SH-SY5Y (cell line): ENCODE measurements at regions not wholly inside any gene's neighbourhood (a gene's known extent, or its start where the extent isn't known, plus 50 kb on each side); places are given as distances from the start of the nearest gene placed in this dataset.

ENCODE experiments used
- GATA2 ChIP-seq: IDR thresholded peaks from 2 replicates; pipeline ENCODE4 v1.6.1; 2011; ENCODE audit warnings: mild to moderate bottlenecking, low read depth, low read length
- GATA3 ChIP-seq: IDR thresholded peaks from 2 replicates; pipeline ENCODE4 v1.6.1; 2011; ENCODE audit warnings: low read depth, mild to moderate bottlenecking, low read length, moderate library complexity

DNA sequence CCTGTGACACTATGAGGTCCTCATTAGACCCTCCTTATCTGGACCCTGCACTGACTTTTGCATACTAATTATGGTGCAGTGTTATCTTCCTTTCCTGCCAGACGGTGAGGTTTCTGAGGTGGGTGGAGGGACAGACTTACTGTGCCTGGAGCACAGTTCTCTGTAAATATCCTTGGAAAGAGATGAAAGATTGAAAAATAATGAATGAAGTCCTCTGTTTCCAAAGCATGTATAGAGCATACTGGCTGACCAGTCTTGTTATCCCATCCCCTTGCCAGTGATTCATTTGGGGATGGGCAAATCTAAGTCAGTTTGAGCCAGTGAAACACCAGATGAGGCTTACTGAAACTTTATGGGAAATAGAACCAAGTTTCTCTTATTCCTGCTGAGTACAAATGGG, 152.6 kb upstream of the HDDC2 start:
- TF ChIP-seq GATA3, result no peak
- no peak for TF ChIP-seq GATA2

GRCh38 chr6:125469915-125470314, 168.1 kb upstream of the HDDC2 start:
- TF ChIP-seq GATA2, result no peak
- TF ChIP-seq GATA3, result no peak

GRCh38 chr6:125471667-125472066, 169.9 kb upstream of the HDDC2 start:
- no peak for TF ChIP-seq GATA2
- TF ChIP-seq GATA3, result no peak

GRCh38 chr6:125474061-125474460, 172.3 kb upstream of the HDDC2 start:
- TF ChIP-seq GATA2, result no peak
- no peak for TF ChIP-seq GATA3

DNA sequence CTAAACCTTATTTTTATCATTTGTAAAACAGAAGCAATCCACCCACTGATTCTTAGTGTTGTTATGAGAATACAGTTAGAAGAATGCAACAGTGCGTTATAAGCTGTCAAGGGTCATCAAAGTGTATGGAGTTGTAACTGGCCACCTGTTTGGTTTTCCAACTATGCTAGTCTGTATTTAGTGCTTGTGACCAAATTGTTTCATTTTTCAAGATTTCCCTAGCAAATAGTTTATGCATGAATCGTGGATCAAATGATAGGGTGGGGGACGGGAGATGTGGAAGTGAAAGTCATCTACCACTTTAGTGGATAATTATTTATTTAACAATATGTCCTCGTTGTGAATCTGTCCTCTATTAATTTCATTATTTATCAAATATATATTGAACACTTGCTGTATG, 175.4 kb upstream of the HDDC2 start:
- TF ChIP-seq GATA2, result no peak
- no peak for TF ChIP-seq GATA3

- TF ChIP-seq GATA2, result no peak
- TF ChIP-seq GATA3, result no peak
Measured at GRCh38 chr6:125477844-125478243, 176.1 kb upstream of the HDDC2 start.

GRCh38 chr6:125480146-125480545, 178.4 kb upstream of the HDDC2 start:
- no peak for TF ChIP-seq GATA3

GRCh38 chr6:125480571-125480970, 178.8 kb upstream of the HDDC2 start:
- TF ChIP-seq GATA2 (no peak), GATA3 (no peak)

DNA sequence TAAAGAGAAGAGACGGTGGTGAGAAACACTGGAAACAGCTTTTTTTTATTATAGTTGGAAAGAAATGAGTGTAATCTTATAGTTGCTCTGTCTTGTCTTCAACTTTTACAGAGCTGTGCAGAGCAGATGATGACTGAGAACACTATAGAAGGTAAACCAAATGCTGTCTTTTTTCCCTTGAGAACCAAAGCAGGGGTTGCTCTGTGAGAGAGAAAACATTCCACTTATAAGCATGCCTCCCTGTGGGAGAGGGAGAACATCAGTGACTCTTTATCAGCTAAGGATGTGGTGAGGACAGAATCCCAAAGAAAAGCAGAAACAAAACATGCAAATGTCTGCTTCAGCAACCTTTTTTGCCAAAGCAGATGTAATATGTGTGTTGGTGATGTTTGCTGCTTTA, 179.3 kb upstream of the HDDC2 start:
- TF ChIP-seq GATA2 (no peak), GATA3 (no peak)

DNA sequence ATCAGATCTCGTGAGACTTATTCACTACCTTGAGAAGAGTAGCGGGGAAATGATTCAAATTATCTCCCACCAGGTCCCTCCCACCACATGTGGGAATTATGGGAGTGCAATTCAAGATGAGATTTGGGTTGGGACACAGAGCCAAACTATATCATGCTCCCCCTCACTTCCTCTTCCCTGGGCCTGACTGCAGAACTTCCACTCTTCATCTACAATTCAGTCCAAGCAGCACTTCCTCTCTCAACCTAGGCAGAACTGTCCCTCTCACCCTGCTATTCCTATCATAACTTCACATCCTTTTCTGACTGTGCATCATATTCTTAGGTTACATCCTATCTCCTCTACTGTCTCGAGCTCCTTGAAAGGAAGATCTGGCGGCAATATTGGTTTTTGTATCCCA, 184.0 kb upstream of the HDDC2 start:
- TF ChIP-seq GATA3 (no peak), GATA2 (no peak)

DNA sequence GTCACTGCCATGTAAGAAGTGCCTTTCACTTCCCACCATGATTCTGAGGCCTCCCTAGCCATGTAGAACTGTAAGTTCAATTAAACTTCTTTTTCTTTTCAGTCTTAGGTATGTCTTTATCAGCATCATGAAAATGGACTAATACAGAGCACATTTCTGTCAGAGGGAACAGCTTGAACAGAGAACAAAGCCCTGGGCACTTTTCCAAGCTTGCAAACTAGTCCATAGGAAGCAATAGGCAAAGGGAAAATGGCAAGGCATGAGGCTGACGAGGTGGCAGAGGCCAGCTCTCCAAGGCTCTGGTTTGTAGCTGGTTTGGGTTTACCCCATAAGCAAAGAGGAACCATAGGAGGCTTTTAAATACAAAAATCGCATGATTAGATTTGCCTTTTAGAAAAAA, 185.1 kb upstream of the HDDC2 start:
- TF ChIP-seq GATA2, result no peak
- TF ChIP-seq GATA3, result no peak

DNA sequence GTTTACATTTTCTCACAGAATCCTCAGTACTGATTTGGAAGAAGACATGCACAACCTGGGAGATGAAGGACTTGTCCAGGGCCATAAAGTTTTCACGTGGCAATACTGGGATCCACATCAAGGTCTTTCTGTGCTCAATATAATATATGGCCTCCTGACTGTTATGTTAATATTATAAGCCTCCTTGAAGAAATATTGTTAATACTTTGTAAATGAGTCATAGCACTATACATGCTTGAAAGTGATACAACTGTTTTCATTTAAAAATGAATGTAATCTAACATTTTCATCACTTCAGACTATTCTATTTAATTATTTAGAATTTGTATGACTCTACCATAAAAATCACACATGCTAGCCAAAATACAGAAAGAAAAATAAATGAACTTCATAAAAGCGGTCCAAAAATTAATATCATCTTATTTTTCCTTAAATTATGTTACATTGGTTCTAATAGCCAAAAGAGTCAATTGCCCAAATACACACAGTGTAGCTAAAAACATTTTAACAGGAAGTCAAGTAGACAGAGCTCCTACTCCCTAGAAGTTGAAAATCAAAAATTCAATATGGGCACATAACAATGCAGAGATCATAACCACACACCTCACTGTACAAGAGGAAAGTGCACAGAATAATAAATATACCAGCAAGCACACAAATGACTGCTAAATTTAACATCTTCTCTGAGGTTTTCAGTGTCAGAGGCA, 188.0 kb upstream of the HDDC2 start:
- TF ChIP-seq GATA2 (no peak), GATA3 (no peak)

- TF ChIP-seq GATA3 (no peak), GATA2 (no peak)
Measured at GRCh38 chr6:125491860-125492618, 190.3 kb upstream of the HDDC2 start.

- no peak for TF ChIP-seq GATA2
- no peak for TF ChIP-seq GATA3
Measured at GRCh38 chr6:125498606-125499005, 196.8 kb upstream of the HDDC2 start.

- TF ChIP-seq GATA3 (no peak), GATA2 (no peak)
Measured at GRCh38 chr6:125499535-125499934, 197.8 kb upstream of the HDDC2 start.

DNA sequence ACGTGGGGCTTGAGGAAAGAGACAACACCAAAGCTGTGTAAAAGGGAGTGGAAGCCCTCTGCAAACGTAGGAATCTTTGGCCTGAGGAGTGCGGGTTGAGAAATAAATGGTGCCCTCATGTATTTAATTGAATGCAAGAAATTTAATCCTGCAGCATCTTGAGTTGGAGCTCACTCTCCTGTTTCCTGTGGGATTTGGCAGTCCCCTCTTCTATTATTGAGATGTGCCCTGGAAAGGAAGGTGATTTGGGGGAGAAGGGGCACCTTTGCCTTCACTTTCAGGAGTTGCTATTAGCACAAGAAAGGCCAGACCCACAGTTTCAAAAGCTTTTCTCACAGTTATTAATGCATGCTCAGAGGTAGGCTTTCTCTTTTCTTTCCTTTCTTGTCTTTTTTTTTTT, 201.4 kb upstream of the HDDC2 start:
- TF ChIP-seq GATA2 (no peak), GATA3 (no peak)
